ENCODE measurements at regions not wholly inside any gene's neighbourhood (a gene's known extent, or its start where the extent isn't known, plus 50 kb on each side); places are given as distances from the start of the nearest gene placed in this dataset.

GRCh38 chr12:34361721-34362316 is 339.5 kb downstream of the ALG10 start:
- peaks cover 99% of the 10 kb centered on the region for H3K27me3 ChIP-seq (ENCODE audit: insufficient read depth, low read depth)
- CTCF ChIA-PET: no interaction called here
- intact Hi-C loops (cut with micrococcal nuclease; ENCODE audit: unreplicated experiment): no loop called here

GRCh38 chr12:34363050-34363673 is 340.9 kb downstream of the ALG10 start:
- Histone ChIP-seq H2AFZ (no peak overlapping the region), H3K79me2 (ENCODE audit: low read depth) (no peaks in the 10 kb centered on the region), H3K4me3 (no peak overlapping the region), H3K9me2 (ENCODE audit: insufficient read depth) (no peaks in the 10 kb centered on the region), H3K9me3 (ENCODE audit: insufficient read depth, low read depth) (no peaks in the 10 kb centered on the region), H3K27me3 (ENCODE audit: insufficient read depth, low read depth) (peaks cover 100% of the 10 kb centered on the region), H3K27ac (no peak overlapping the region), H3F3A (ENCODE audit: insufficient read depth, low read depth) (no peaks in the 10 kb centered on the region), H3K4me1 (replicated peaks; ENCODE audit: insufficient read depth) (no peaks in the 10 kb centered on the region), H4K20me1 (ENCODE audit: insufficient read depth) (no peaks in the 10 kb centered on the region), H3K36me3 (ENCODE audit: low read depth) (no peaks in the 10 kb centered on the region), H3K4me2 (peak overlapping the region; percentile 37)
- intact Hi-C loops (cut with micrococcal nuclease; ENCODE audit: unreplicated experiment): no loop called here
- TF ChIP-seq CTCF (conservative IDR thresholded peaks at IDR 0.05): no peak
- TF ChIP-seq EZH2 (IDR thresholded peaks at IDR 0.05; ENCODE audit: low read depth): no peak
- peak in 1 of 2 experiments; percentile 40 for DNase-seq
- ChIA-PET POLR2A (ENCODE audit: unreplicated experiment) (no interaction called here), CTCF (no interaction called here)
- no TSS peak for BruUV-seq (replicated peaks)

More at GRCh38 chr12:34361721-34362316, 339.5 kb downstream of the ALG10 start:
- Histone ChIP-seq H3F3A (ENCODE audit: insufficient read depth, low read depth) (no peaks in the 10 kb centered on the region), H3K27ac (no peak overlapping the region), H3K4me2 (no peak overlapping the region), H3K9me2 (ENCODE audit: insufficient read depth) (no peaks in the 10 kb centered on the region), H3K79me2 (ENCODE audit: low read depth) (no peaks in the 10 kb centered on the region), H4K20me1 (ENCODE audit: insufficient read depth) (no peaks in the 10 kb centered on the region), H3K9me3 (ENCODE audit: insufficient read depth, low read depth) (no peaks in the 10 kb centered on the region), H3K4me3 (no peak overlapping the region), H2AFZ (no peak overlapping the region), H3K36me3 (ENCODE audit: low read depth) (no peaks in the 10 kb centered on the region), H3K4me1 (replicated peaks; ENCODE audit: insufficient read depth) (no peaks in the 10 kb centered on the region)
- no TSS peak for BruUV-seq (replicated peaks)
- no peak for DNase-seq
- no peak for TF ChIP-seq EZH2 (IDR thresholded peaks at IDR 0.05; ENCODE audit: low read depth)
- TF ChIP-seq CTCF (conservative IDR thresholded peaks at IDR 0.05): no peak
- POLR2A ChIA-PET (ENCODE audit: unreplicated experiment): no interaction called here

- BruUV-seq (replicated peaks): no TSS peak
- Histone ChIP-seq H3K9me2 (ENCODE audit: insufficient read depth) (no peaks in the 10 kb centered on the region), H3K36me3 (ENCODE audit: low read depth) (no peaks in the 10 kb centered on the region), H3F3A (ENCODE audit: insufficient read depth, low read depth) (no peaks in the 10 kb centered on the region), H3K4me3 (no peak overlapping the region), H3K79me2 (ENCODE audit: low read depth) (no peaks in the 10 kb centered on the region), H3K9me3 (ENCODE audit: insufficient read depth, low read depth) (no peaks in the 10 kb centered on the region), H3K27ac (no peak overlapping the region), H3K4me2 (no peak overlapping the region), H3K4me1 (replicated peaks; ENCODE audit: insufficient read depth) (no peaks in the 10 kb centered on the region), H2AFZ (no peak overlapping the region), H4K20me1 (ENCODE audit: insufficient read depth) (no peaks in the 10 kb centered on the region), H3K27me3 (ENCODE audit: insufficient read depth, low read depth) (peaks cover 100% of the 10 kb centered on the region)
- CTCF ChIA-PET: no interaction called here
- no peak for TF ChIP-seq EZH2 (IDR thresholded peaks at IDR 0.05; ENCODE audit: low read depth)
- no peak for TF ChIP-seq CTCF (conservative IDR thresholded peaks at IDR 0.05)
- no peak for DNase-seq
- intact Hi-C loops (cut with micrococcal nuclease; ENCODE audit: unreplicated experiment): no loop called here
- POLR2A ChIA-PET (ENCODE audit: unreplicated experiment): no interaction called here
Measured at GRCh38 chr12:34368079-34368478, 345.8 kb downstream of the ALG10 start.
